NCI-H446 treated with DMSO at 0.1 percent for 48 hours (cell line): ENCODE measurements at regions not wholly inside any gene's neighbourhood (a gene's known extent, or its start where the extent isn't known, plus 50 kb on each side); places are given as distances from the start of the nearest gene placed in this dataset.
"Not testable (repeated sequence)": the region's sequence is repeated elsewhere in the genome, so short reads cannot be mapped to it uniquely, and the experiment has no call there.

ENCODE experiments used
- DNase-seq: peaks from one replicate; lab custom pipeline; 2025; lab: John Stamatoyannopoulos, UW

DNA sequence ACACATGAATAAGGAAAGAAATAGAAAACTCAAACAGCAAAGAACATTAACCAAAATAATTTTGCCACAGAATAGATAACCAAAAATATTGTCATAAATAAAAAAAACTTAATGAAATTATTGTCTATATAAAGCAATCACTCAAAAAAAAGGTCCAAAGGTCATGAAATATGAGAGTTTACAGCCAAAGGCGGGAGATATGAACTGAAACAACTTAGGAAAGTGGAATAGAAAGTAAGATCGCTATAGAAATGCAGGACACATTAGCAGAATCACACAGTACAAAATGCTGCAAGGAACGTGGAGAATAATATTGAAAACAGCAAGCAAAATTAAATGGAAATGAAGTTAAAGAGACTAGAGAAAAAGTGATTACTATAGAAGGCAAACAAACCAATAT, 375.0 kb upstream of the ARHGEF26 start:
- no peak for DNase-seq

- no peak for DNase-seq
These were observed 372.1 kb upstream of the ARHGEF26 start for GRCh38 chr3:153749070-153749610.

DNA sequence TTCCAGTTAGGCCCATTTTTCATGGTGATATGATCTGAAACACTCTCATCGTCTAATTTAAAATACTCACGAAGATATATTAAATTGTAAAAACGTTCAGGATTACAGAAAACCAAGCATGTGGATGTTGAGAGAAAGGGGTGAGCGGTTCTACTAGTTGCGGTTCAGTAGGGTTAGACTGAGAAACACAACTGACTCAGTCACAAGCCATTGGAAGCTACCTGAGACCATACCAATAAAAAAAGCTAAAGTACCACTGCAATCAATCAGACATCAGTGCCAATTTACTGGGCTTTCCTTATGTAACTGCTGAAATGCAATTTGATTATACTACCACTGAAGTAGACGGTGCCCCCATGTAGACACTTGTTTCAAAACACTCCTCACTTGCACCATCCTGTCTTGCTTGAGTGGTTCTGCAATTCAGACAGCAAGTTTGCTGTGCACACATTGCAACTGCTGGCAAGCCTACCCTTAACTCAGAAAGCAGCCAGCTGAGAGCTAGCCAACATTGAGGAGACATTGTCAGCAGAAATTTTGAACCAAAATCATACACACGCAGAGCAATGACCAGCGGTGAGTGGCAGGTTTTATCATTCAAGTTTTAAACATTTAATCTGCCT, 368.7 kb upstream of the ARHGEF26 start:
- DNase-seq, result no peak

DNA sequence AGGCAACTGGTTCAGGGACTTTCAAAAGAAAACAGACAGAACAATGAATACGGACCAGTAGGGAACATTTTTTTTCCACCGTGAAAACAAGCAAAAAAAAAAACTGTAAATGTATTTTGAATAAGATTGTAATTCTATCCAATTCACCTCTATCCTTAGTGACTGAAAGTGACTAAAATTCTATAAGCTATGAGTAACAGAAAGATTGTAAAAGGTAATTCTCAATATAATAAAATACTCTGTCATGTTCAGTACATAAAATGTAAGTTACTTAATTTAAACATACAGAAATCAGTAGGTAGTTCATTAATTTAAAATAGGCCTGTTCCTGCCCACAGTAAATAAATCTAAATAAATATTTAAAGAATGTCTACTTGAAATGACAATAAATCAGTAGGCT, 368.2 kb upstream of the ARHGEF26 start:
- no peak for DNase-seq

- no peak for DNase-seq
These were observed 364.4 kb upstream of the ARHGEF26 start for GRCh38 chr3:153756816-153757215.

DNA sequence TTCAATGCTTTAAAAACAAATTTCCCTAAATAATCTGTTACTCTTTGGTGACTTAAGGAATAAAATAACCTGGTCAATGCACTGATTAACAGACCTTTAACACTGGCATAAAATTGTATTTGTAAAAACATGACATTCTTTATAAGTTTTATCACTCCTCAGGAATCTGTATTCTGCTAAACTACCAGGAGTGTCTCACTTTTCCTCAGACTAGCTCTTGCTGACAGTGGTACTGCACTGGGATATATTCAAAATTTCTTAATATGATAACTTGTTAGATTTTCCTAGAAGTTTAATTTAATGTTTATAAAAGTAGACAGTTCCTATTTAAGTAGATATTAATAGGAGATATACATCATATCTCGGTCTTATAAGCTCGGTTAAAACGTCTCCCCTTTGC, 363.4 kb upstream of the ARHGEF26 start:
- DNase-seq, result no peak

DNA sequence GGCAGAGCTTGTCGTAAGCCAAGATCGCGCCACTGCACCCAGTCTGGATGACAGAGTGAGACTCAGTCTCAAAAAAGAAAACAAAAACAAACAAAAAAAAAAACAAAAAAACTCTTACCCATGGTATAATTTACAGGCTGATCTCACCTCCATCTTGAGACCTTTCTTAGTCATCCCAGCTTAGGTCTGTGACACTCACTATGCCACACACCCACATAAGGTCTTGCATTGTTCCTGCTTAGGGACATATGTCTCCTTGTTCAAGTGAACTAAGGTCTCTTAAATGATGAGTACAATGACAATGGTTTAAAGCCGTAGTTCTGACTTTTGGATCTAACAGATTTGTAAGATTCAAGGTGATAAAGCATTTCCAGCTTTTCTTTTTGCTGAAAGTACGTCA, 360.2 kb upstream of the ARHGEF26 start:
- DNase-seq, result no peak

DNA sequence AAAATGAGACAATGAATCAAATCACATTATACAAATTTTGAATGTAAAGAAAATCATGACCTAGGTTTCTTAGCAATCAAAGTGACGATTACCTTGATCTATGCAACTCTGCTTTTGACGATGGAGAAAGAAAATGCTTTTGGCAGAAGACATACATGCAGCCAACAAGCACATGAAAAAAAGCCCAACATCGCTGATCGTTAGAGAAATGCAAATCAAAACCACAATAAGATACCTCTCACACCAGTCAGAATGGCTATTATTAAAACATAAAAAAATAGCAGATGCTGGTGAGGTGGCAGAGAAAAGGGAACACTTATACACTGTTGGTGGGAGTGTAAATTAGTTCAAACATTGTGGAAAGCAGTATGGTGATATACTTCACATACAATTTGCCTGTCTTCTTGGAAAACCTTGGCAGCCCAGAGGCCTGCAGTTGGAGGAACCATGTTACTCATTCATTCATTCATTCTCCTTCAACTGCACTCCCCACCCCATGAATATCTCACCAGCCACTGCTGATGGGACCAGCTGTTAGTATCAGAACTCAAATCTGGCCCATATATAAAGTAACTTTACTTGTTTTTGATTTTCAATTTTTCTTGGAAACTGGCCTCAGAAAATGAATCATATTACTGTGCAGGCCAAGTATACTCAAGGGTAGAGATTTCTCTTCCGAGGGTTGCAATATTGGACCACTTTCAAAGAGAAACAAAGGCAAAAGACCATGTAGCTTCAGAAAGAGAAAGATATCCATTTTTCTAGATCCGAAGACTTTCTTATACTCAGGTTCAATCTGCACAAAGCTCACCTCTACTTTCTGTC, 358.6 kb upstream of the ARHGEF26 start:
- DNase-seq, result no peak

DNA sequence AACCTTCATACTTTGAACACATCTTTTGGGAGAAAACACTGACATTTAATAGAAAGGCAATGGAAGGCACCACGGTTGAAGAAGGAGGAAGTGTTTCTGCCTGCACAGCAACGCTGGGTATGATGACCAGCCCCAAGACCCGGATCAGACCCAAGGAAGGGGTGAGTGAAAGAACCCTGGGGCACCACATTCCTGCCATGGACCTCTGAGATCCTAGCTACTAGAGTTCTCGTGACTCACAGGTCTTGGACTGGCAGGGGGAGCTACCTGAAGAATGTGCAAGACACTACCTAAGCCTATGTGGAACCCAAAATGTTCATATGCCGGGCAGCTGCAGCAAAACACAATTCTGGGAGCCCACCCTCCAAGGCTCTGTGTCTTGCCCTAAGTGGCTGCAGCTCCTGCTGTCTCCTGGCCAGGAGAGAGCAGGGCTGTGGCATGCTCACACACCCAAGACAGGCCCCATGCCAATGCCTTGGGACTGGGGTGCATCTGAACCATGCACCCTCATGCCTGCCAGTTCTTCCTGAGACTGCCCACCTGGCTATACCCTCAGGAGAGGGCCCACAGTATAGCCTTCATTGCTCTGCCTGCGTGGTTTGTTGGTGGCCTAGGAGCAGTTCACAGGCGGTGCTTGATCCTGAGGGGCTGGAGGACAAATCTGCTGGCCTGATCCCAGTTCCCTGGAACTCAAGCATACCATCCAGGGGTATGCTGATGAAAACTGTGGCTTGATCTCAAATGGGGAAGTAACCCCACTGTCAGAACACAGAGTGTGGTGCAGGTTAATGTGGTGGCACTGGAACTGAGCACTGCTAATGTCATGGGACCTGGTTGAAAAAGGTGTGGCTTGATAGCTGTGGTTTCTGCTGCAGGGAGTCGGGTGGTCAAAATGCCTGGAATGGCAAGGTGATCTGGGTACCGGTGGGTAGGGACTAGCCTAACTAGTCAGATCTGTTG, 353.3 kb upstream of the ARHGEF26 start:
- DNase-seq, result no peak

GRCh38 chr3:153768561-153769469, 352.4 kb upstream of the ARHGEF26 start:
- DNase-seq, result peak; percentile 8

- DNase-seq, result no peak
These were observed 338.1 kb upstream of the ARHGEF26 start for GRCh38 chr3:153783106-153783505.

DNA sequence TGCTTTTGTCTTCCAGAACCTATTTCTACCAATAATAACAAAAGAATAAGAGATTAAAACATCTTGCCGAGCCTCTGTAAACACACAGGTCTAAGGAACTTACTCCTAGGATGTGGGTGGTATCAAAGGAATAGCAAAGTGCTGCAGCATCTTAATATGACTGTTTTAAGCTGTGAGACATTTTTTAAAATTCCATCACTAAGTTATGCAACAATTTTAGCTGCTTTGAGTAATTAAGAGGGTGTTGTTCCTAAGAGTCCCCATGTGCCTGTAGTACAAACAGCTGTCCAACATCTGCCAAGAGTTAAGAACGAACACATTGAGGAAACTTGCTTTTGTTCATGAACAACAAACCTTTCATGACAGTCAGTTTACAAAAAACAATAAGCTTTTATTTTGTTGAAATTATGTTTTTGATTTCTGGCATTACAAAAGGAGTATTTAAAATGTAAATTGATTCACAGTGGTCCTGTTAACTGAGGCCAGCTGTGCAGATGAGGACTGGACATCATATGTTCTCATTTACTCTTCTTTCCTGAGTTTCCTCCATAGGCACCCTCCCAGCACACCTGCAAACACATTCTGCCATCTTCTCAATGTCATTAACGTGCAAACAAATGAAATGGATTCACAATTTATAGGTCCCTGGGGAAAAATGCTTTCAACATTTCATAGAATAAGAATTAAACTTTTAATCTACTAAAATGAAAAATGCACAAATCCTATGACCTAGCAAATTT, 337.3 kb upstream of the ARHGEF26 start:
- DNase-seq, result no peak

GRCh38 chr3:153785901-153786300, 335.3 kb upstream of the ARHGEF26 start:
- no peak for DNase-seq

GRCh38 chr3:153789380-153789779, 331.8 kb upstream of the ARHGEF26 start:
- DNase-seq, result no peak

DNA sequence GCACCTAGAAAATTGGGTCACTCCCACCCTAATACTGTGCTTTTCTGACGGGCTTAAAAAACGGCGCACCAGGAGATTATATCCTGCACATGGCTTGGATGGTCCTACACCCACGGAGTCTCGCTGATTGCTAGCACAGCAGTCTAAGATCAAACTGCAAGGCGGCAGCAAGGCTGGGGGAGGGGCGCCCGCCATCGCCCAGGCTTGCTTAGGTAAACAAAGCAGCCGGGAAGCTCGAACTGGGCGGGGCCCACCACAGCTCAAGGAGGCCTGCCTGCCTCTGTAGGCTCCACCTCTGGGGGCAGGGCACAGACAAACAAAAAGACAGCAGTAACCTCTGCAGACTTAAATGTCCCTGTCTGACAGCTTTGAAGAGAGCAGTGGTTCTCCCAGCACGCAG, 324.1 kb upstream of the ARHGEF26 start:
- DNase-seq, result not testable (repeated sequence)

GRCh38 chr3:153809097-153809496, 312.1 kb upstream of the ARHGEF26 start:
- DNase-seq, result no peak

DNA sequence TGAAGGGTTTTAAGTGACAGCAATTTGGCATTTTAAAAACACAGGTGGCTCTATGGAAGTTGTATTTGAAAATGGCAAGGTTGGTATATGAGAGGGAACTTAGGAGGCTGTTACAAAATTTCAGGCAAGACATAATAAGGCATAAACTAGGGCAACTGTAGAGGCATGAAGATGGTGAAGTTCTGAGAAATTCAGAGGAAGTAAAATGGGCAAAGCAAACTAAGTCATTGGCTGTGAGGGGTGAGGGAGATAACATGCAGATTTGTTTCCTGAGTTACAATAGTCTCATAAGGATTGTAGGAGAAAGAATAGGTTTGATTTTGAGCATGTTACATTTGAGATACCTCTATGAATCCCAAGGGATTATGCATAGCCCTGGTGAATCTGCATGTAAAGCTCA, 302.9 kb upstream of the ARHGEF26 start:
- no peak for DNase-seq

DNA sequence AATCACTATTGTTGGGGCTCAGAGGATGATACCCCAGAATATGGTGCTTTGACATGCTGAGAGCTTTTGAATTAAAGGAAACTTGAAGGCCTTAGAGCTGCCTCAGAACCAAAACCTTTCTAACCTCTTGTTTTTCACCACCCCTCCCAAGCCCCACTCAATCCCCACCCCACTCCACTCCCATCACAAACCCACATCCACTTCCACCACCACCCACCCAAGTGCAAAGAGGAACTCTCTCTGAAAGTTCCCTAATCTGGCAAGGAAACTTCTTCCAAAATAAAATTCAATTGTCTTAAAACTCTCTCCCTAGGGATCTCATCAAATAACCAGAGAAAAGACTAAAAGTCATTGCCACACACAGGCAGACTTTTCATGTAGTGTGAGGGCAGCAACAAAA, 301.2 kb upstream of the ARHGEF26 start:
- no peak for DNase-seq

GRCh38 chr3:153828346-153828745, 292.8 kb upstream of the ARHGEF26 start:
- not testable (repeated sequence) for DNase-seq

- DNase-seq, result no peak
These were observed 291.5 kb upstream of the ARHGEF26 start for GRCh38 chr3:153829606-153830170.
